ENCODE measurements at regions not wholly inside any gene's neighbourhood (a gene's known extent, or its start where the extent isn't known, plus 50 kb on each side); places are given as distances from the start of the nearest gene placed in this dataset.

DNA sequence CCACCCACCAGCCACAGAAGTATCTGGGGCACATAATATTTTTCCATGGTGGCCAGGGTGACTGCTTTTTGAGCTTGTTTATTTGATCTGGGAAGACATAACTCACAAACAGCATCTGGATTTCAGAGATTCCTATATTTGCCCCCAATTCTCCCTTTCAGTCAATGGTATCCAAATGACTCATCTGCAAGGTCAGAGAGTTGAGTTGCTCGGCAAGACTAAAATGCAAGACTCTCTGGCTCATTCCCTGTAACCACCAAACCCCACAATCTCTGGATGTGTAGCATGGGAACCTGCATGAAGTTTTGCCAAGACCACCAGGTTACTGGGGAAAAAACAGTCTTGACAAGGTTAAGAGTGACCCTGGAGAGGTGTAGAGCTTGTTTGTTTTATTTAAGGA lies 174.9 kb upstream of the FAR2 start:
- no peaks in the 10 kb centered on the region for H3K36me3 Mint-ChIP-seq
- H3K4me3 Mint-ChIP-seq = no peak overlapping the region
- peaks cover 0 to 32% (median 3%) of the 10 kb centered on the region in 5 donors for H3K27me3 Mint-ChIP-seq
- H3K4me1 Mint-ChIP-seq = no peaks in the 10 kb centered on the region
- DNase-seq (no peak), ATAC-seq (no peak)
- peaks cover 0 to 6% (median 0%) of the 10 kb centered on the region in 9 donors for H3K9me3 Mint-ChIP-seq
- POLR2A ChIA-PET = no interaction called here
- H3K27ac Mint-ChIP-seq = peak overlapping the region in 1 of 10 donors; percentile 45

DNA sequence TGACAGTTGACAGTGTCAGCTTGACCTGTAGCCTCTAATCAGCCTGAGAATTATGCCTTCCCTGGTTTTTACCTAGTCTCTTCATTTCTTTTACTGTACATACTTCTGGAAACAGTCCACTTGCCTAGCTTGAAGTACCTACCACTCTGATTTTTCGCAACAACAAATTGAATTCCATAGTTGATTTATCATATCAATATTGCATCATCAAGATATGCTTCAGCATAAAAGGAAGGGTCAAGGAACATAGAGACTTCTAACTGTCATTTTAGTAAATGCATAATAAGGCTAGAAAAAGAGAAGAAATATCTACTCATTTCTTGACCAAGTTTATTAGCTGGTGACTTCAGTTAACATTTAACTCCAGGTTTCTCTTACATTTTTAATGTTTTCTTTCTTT lies 174.2 kb upstream of the FAR2 start:
- Mint-ChIP-seq H3K4me3 (no peak overlapping the region), H3K27ac (no peak overlapping the region), H3K27me3 (peaks cover 0 to 34% (median 3%) of the 10 kb centered on the region in 5 donors), H3K4me1 (no peaks in the 10 kb centered on the region), H3K36me3 (no peaks in the 10 kb centered on the region), H3K9me3 (peaks cover 0 to 6% (median 0%) of the 10 kb centered on the region in 9 donors)
- ATAC-seq (no peak), DNase-seq (no peak)
- POLR2A ChIA-PET = no interaction called here

DNA sequence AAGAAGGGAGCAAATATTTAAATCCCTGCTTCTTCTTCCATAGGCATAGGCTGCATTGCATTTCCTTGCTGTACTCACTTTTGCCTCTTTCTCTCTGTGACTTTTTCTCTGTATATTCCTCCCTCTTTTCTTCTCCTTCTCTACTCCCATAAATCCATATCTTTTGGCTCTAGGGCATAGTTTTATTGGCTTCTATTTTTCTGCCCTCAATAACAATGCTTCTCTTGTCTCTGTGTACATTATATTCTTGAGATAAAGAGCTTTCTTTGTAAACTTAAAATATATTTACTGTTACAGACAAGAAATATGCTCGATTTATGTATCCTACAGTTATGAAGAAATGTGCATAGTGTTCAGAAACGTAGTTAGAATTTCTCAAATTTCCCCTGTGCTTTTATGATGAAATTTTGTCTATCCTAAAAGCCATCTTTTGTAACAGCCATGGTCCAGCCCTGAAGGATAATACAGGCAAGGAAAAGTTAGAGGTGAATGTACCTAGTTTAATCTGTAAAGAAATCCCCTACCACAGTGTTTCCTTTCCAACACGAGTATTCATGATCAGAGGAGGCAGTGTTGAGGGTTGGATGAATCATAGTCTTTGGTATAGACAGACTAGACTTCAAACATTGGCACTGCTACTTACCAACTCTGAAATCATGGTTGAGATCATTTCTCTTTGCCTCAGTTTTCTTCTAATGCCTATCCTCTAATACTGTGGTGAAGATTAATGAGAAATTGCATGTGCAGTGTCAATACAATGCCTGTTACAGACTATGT lies 173.3 kb upstream of the FAR2 start:
- Mint-ChIP-seq H3K36me3 (no peaks in the 10 kb centered on the region), H3K9me3 (peaks cover 0 to 6% (median 0%) of the 10 kb centered on the region in 9 donors), H3K27ac (no peak overlapping the region), H3K27me3 (peaks cover 0 to 27% (median 3%) of the 10 kb centered on the region in 5 donors), H3K4me3 (no peak overlapping the region), H3K4me1 (no peaks in the 10 kb centered on the region)
- ATAC-seq (no peak), DNase-seq (no peak)
- POLR2A ChIA-PET = no interaction called here

- Mint-ChIP-seq H3K27me3 (peaks cover 0 to 22% (median 3%) of the 10 kb centered on the region in 5 donors), H3K4me1 (no peaks in the 10 kb centered on the region), H3K4me3 (no peak overlapping the region), H3K27ac (no peak overlapping the region), H3K36me3 (no peaks in the 10 kb centered on the region), H3K9me3 (peaks cover 0 to 6% (median 0%) of the 10 kb centered on the region in 9 donors)
- ATAC-seq (no peak), DNase-seq (no peak)
- POLR2A ChIA-PET = no interaction called here
Measured at GRCh38 chr12:28980436-28980835, 168.6 kb upstream of the FAR2 start.

DNA sequence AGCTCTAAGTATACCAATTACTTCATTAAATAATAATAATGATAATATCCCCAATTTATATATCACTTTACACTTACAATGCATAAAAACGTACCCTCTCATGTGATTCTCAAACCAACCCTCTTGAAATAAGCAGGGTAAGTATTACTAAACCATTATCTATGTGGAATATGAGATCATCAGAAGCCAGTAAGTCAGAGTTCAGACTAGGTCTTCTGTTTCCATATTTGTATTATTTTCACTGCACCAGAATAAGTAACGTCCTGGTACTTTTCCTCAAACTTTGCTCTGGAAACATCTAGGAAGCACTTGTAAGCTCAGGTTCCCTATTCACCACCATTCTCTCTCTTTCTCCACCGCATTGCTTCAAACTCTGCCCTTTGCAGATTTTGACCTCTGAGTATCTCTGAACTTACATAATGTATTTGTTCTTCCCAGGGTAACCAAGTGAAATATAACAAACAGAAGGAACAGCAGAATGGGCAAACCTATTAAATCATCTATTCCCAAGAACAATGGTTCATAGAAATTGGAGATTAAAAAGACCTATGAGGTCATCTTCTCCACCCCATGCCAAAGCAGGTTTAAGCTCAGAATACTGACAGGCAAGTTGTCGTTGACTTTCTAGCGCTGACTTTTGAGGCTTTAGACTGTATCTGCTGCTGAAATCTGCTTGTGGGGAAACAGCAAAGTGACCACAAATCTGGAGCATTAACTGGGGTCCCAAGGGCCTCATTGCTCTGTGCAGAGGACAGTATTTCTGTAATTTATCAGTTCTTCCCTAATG lies 161.3 kb upstream of the FAR2 start:
- no peaks in the 10 kb centered on the region for H3K9me3 Mint-ChIP-seq
- DNase-seq (no peak), ATAC-seq (no peak)
- no peaks in the 10 kb centered on the region for H3K36me3 Mint-ChIP-seq
- H3K4me1 Mint-ChIP-seq = no peaks in the 10 kb centered on the region
- H3K27ac Mint-ChIP-seq = no peak overlapping the region
- peaks cover 2 to 18% (median 5%) of the 10 kb centered on the region in 5 donors for H3K27me3 Mint-ChIP-seq
- H3K4me3 Mint-ChIP-seq = no peak overlapping the region
- POLR2A ChIA-PET = no interaction called here

DNA sequence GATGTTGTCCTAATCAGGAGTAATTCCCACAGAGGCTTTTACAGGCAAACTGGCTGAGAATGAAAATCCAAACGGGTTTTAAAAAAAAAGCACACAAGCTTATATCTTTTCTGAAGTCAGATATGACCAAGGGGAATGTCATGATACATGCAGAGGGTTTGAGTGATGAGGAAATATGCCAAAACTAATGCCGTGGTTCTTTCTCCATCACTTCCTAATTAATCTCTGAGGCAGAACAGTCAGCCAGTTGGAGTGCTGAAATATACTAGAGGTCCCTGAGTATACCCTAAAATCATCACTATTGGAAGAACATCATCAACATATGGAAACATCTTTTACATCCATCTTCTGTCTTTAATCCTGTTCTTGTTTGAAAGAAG lies 160.8 kb upstream of the FAR2 start:
- H3K27ac Mint-ChIP-seq = no peak overlapping the region
- H3K9me3 Mint-ChIP-seq = no peaks in the 10 kb centered on the region
- H3K36me3 Mint-ChIP-seq = no peaks in the 10 kb centered on the region
- no peaks in the 10 kb centered on the region for H3K4me1 Mint-ChIP-seq
- ATAC-seq = no peak
- H3K4me3 Mint-ChIP-seq = no peak overlapping the region
- DNase-seq = no peak
- POLR2A ChIA-PET = no interaction called here
- H3K27me3 Mint-ChIP-seq = peaks cover 2 to 18% (median 5%) of the 10 kb centered on the region in 5 donors

GRCh38 chr12:28991626-28992025 lies 157.5 kb upstream of the FAR2 start:
- ATAC-seq = no peak
- H3K36me3 Mint-ChIP-seq = no peaks in the 10 kb centered on the region

DNA sequence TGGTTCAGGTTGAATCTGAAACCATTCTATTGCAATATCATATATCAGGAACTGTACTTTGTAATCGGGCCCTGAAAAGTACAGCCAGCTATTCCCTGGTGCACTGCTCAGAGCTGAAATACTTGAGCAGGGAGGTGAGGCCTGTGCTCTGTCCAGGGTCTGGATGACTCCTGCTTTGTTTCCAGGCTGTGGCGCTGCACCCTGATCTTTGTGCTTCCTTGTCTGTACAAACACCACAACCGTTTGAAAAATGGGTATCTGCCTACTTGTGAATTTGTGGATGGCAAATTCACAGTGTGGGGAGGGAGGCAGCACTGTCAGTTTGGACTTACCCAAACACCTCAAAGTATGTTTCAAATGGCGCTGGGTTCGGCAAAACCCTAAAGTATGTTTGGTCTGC lies 155.4 kb upstream of the FAR2 start:
- DNase-seq (no peak), ATAC-seq (no peak)
- no peak overlapping the region for H3K4me3 Mint-ChIP-seq
- POLR2A ChIA-PET = no interaction called here
- peaks cover 2 to 10% (median 4%) of the 10 kb centered on the region in 5 donors for H3K27me3 Mint-ChIP-seq
- H3K27ac Mint-ChIP-seq = no peak overlapping the region
- H3K36me3 Mint-ChIP-seq = no peaks in the 10 kb centered on the region
- no peaks in the 10 kb centered on the region for H3K9me3 Mint-ChIP-seq
- no peaks in the 10 kb centered on the region for H3K4me1 Mint-ChIP-seq

More at GRCh38 chr12:28991626-28992025, 157.5 kb upstream of the FAR2 start:
- H3K27ac Mint-ChIP-seq = no peak overlapping the region
- no peak for DNase-seq
- H3K4me1 Mint-ChIP-seq = no peaks in the 10 kb centered on the region
- peaks cover 2 to 18% (median 5%) of the 10 kb centered on the region in 5 donors for H3K27me3 Mint-ChIP-seq
- POLR2A ChIA-PET = no interaction called here
- H3K9me3 Mint-ChIP-seq = no peaks in the 10 kb centered on the region
- H3K4me3 Mint-ChIP-seq = no peak overlapping the region

DNA sequence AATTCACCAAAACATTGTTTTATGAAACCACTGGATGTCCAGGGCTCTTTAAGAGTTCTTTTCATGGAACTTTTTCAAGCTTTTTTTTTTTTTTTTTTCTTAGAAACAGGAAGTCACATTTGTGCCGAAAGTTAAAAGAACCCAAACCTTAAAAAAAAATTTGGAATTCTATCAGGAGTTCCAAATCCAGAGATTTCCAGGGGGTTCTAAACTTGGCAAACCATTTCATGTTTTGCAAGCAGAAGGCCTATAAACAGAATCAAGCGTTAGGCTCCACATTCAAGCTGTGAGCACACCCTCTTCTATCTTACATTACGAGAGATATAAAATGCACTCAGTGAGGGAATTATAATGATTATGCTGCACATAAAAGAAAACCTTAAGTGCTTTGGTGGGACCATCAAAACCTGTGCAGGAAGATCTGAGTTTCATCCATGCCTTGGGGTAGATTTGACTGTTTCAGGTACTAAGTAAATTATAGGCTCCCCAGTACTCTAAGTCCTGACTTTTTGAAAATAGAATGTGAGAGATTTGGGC lies 154.8 kb upstream of the FAR2 start:
- Mint-ChIP-seq H3K4me1 (no peaks in the 10 kb centered on the region), H3K4me3 (no peak overlapping the region), H3K27ac (no peak overlapping the region), H3K36me3 (no peaks in the 10 kb centered on the region), H3K9me3 (no peaks in the 10 kb centered on the region), H3K27me3 (peaks cover 0 to 8% (median 3%) of the 10 kb centered on the region in 5 donors)
- POLR2A ChIA-PET = no interaction called here
- ATAC-seq (no peak), DNase-seq (no peak)

DNA sequence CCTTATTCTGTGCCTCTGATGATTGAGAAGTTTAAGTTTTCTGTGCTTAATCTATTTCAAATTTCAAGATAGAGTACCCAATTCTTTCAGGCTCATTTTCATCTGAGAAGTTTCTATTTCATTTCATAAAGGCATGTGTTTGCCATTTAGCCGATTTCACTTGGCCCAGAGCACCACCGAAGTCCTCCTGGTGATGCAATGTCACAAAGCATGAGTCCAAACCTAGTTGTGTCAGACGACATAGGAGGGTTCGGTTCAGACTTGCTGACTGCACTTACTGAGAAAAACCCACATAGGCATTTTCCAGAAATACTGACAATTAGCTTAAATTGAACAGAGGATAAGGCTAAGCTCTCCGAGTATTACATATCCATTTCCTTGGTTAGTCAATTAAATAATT lies 152.4 kb upstream of the FAR2 start:
- DNase-seq (no peak), ATAC-seq (no peak)
- Mint-ChIP-seq H3K27ac (no peak overlapping the region), H3K4me1 (no peaks in the 10 kb centered on the region), H3K27me3 (peaks cover 0 to 6% (median 4%) of the 10 kb centered on the region in 5 donors), H3K4me3 (no peak overlapping the region), H3K9me3 (peaks cover 0 to 4% (median 0%) of the 10 kb centered on the region in 9 donors), H3K36me3 (no peaks in the 10 kb centered on the region)
- POLR2A ChIA-PET = no interaction called here

- no peaks in the 10 kb centered on the region for H3K4me1 Mint-ChIP-seq
- ATAC-seq = no peak
- POLR2A ChIA-PET = no interaction called here
- no peaks in the 10 kb centered on the region for H3K36me3 Mint-ChIP-seq
- H3K9me3 Mint-ChIP-seq = peaks cover 0 to 5% (median 0%) of the 10 kb centered on the region in 9 donors
- no peak for DNase-seq
- no peak overlapping the region for H3K27ac Mint-ChIP-seq
- H3K4me3 Mint-ChIP-seq = no peak overlapping the region
- H3K27me3 Mint-ChIP-seq = peaks cover 0 to 7% (median 4%) of the 10 kb centered on the region in 5 donors
Measured at GRCh38 chr12:28998662-28999120, 150.4 kb upstream of the FAR2 start.

- POLR2A ChIA-PET = no interaction called here
- Mint-ChIP-seq H3K27ac (no peak overlapping the region), H3K27me3 (peaks cover 0 to 4% (median 4%) of the 10 kb centered on the region in 5 donors), H3K9me3 (peaks cover 0 to 9% (median 2%) of the 10 kb centered on the region in 9 donors), H3K4me3 (no peak overlapping the region), H3K4me1 (no peaks in the 10 kb centered on the region), H3K36me3 (no peaks in the 10 kb centered on the region)
- ATAC-seq = no peak
- no peak for DNase-seq
Measured at GRCh38 chr12:29004066-29004935, 144.8 kb upstream of the FAR2 start.
